ENCODE measurements at regions not wholly inside any gene's neighbourhood (a gene's known extent, or its start where the extent isn't known, plus 50 kb on each side); places are given as distances from the start of the nearest gene placed in this dataset.

DNA sequence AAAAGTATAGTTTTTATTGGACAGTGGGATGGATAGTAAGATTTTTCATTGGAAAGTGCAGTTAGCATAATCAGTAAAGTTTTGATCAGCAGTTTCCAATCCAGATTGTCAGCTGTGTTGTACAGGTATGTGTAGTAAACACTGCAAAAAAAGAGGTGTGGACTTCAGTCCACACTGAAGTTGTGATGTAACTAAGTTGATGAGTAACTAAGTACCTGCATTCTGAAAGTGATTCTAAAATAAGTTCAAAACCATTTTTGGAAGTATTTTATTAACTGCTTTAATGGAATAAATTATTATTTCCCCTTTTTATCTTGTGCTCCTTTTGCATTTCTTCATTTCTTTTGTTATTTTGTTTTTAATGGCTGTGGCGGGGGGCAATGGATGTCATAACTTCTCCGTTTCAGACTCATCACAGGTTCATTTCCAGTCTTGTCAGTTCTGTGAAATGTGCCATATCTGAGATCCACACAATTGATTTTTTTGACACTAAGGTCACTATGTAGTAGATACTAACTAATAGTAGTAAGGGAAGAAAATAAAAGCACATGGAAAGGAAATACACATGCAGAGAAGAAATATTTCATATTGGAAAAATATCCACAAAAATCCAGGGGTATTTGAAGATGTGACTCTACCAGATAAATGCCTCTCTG is 247.5 kb downstream of the GABRG1 start:
- no peak for DNase-seq
- TF ChIP-seq GATA1 (IDR thresholded peaks at IDR 0.05; ENCODE audit: low read depth, low read length) (no peak), POLR2A (IDR thresholded peaks at IDR 0.05; ENCODE audit: low read length) (no peak)

DNA sequence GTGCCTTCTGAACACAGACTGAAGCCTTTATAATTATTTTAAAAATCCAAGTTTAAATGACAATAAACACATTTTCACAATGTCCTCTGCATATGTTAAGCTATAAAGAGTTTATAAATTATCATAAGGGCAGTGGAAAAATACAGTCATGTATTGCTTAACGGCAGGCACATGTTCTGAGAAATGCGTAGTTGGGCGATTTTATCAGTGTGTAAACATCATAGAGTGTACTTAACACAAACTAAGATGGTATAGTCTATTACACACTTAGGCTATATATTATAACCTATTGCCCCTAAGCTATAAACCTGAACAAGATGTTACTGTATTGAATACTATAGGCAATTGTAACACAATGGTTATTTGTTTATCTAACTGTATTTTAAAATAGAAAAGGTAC is 254.7 kb downstream of the GABRG1 start:
- no peak for DNase-seq
- no peak for TF ChIP-seq POLR2A (IDR thresholded peaks at IDR 0.05; ENCODE audit: low read length)
- no peak for TF ChIP-seq GATA1 (IDR thresholded peaks at IDR 0.05; ENCODE audit: low read depth, low read length)

DNA sequence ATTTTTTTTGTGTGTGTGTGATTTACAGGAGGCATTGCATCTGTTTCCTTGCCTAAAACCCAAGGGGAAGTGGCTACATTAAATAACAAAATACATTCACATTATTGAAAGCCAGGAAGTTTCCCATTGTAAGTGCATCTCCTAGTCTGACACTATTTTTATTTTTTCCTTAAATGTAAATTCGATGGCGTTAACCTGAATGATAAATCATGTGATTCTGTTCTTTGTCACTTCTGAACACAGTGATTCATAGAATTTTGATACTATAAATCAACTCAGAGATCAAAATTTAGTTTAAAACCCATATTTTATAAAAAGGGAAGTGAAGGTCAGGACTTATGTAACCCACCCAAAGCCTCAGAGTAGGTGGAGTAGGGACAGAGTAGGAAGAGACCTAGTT is 258.1 kb downstream of the GABRG1 start:
- no peak for DNase-seq
- TF ChIP-seq GATA1 (IDR thresholded peaks at IDR 0.05; ENCODE audit: low read depth, low read length) = no peak
- TF ChIP-seq POLR2A (IDR thresholded peaks at IDR 0.05; ENCODE audit: low read length) = no peak

DNA sequence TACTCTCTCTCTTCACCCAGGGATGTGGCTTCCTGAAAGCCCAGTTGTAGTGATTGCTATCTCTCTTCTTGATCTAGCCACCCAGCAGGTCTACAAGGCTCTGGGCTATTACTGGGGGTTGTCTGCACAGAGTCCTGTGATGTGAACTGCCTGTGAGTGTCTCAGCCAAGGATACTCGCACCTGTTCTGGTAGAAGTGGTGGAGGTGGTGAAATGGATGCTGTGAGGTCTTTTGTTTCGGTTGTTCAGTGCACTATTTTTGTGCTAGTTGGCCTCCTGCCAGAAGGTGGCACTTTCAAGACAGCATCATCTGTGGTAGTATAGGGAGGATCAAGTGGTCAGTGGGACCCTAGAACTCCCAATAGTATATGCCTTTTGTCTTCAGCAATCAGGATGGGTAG is 268.0 kb downstream of the GABRG1 start:
- TF ChIP-seq GATA1 (IDR thresholded peaks at IDR 0.05; ENCODE audit: low read depth, low read length) (no peak), POLR2A (IDR thresholded peaks at IDR 0.05; ENCODE audit: low read length) (no peak)
- DNase-seq = no peak

DNA sequence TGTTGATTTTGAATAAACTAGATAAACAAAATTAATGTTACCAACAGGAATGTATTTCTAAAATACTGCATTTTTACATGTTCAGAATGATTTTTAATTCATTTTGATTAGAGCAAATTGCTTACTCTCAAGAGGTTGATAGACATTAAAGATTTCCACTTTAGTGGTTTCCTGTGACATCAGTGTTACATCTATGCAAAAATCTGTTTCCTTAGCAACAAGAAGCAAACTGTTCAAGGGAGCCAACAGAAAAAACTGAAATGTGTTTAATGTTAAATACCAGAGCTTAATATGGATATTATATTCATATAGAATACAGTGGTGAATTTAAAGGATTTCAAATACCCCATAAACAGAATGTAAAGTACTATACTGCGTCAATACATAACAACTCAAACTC is 277.8 kb downstream of the GABRG1 start:
- DNase-seq = no peak
- TF ChIP-seq GATA1 (IDR thresholded peaks at IDR 0.05; ENCODE audit: low read depth, low read length) (no peak), POLR2A (IDR thresholded peaks at IDR 0.05; ENCODE audit: low read length) (no peak)

DNA sequence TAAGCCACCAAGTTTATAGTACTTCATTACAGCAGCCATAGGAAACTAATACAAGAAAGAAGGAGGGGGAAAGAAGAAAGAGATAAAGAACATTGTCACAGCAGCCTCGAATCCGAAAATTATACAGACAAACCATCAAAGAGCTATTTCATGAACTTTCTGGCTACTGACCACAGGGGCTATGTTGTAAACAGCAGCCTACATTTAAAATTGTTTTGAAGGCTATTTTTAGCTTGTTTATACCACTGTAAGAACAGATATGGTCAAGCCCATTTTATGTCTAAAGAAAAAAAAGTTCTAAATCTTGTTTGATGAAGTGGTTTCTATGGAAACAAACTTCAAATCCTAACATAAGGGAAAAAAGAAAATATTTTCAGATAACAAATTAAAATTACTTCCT is 282.1 kb downstream of the GABRG1 start:
- DNase-seq = no peak
- TF ChIP-seq POLR2A (IDR thresholded peaks at IDR 0.05; ENCODE audit: low read length) = no peak
- no peak for TF ChIP-seq GATA1 (IDR thresholded peaks at IDR 0.05; ENCODE audit: low read depth, low read length)

DNA sequence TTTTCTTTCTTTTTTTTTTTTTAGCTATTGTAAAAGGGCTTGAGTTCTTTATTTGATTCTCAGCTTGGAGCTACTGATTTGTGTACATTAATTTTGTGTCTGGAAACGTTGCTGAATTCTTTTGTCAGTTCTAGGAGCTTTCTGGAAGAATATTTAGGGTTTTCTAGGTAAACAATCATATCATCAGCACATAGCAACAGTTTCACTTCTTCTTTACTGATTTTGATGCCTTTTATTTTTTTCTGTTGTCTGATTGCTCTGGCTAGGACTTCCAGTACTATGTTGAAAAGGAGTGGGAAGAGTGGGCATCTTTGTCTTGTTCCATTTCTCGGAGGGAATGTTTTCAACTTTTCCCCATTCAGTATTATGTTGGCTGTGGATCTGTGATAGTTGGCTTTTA is 292.2 kb downstream of the GABRG1 start:
- no peak for DNase-seq
- no peak for TF ChIP-seq GATA1 (IDR thresholded peaks at IDR 0.05; ENCODE audit: low read depth, low read length)
- no peak for TF ChIP-seq POLR2A (IDR thresholded peaks at IDR 0.05; ENCODE audit: low read length)

DNA sequence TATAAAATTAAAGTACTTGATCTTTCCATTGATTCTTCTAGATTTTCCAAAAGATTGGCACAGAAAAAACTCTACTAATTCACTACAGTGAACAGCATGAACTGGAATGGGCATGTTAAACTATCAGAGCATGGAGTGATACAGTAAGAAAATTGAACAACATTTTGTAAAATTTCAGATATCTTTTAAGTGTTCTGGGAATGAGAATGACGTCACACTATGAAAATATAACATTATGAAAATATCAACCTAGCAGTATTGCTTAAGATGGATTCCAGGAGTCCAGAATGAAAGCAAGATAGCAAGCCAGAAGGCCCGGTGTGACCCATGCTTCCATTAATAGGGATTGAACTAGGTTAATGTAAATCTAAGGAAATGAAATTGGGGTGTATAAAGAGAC is 319.9 kb downstream of the GABRG1 start:
- no peak for TF ChIP-seq GATA1 (IDR thresholded peaks at IDR 0.05; ENCODE audit: low read depth, low read length)
- no peak for TF ChIP-seq POLR2A (IDR thresholded peaks at IDR 0.05; ENCODE audit: low read length)
- no peak for DNase-seq

DNA sequence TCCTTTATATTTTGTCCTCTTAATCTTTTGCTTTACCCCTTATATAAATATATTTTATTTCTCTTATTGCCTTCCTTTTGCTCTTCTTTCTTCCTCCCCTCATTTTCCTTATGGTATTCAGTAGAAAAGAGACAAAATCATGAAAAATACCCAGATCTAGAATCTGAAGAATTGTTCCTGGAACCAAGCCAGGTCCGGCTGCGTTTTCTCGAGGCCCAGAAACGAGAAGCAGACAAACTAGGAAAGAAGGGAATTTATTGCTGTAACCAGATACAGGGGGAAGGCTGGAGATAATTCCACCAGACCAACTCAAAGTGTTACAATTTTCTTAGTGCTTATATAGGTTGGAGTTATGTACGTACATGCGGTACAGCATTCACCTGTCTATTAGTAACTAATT is 328.7 kb downstream of the GABRG1 start:
- TF ChIP-seq GATA1 (IDR thresholded peaks at IDR 0.05; ENCODE audit: low read depth, low read length) = no peak
- no peak for TF ChIP-seq POLR2A (IDR thresholded peaks at IDR 0.05; ENCODE audit: low read length)
- DNase-seq = no peak

DNA sequence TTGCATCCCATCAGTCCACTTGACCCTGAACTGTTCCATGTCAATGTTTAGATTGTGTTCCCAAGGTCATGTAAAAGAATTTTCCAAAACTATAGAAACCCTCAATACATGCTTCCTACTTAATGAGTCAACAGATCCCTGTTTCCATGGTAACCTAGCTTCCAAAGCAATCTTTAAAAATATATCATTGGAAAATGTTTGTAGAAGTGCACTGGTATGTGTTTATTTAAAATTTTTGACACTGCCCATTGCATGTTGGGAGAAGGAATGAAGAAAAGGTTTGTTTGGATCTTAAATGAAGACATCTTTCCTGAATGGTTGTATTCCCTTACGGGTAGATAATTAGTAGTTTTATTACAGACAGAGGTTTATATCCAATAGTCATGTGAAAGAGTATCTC is 345.3 kb downstream of the GABRG1 start:
- no peak for DNase-seq
- TF ChIP-seq POLR2A (IDR thresholded peaks at IDR 0.05; ENCODE audit: low read length) (no peak), GATA1 (IDR thresholded peaks at IDR 0.05; ENCODE audit: low read depth, low read length) (no peak)

DNA sequence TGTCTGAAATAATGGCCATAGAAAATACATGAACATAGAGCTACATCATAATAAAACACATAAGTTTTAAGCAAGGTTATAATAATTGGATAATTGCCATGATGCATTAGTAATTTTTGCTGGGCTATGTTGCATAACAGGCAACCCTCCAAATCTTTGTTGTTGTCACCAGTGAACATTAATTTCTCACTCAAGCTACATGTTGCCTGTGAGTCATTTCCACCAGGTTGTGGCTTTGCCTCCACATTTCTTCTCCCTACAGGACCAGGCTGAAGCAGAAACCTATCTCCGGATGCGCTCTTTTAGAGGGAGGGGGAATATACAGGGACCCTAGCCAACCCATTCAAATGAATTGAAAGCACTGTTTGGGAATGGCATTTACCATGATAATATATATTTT is 347.7 kb downstream of the GABRG1 start:
- no peak for DNase-seq
- no peak for TF ChIP-seq POLR2A (IDR thresholded peaks at IDR 0.05; ENCODE audit: low read length)
- TF ChIP-seq GATA1 (IDR thresholded peaks at IDR 0.05; ENCODE audit: low read depth, low read length) = no peak

DNA sequence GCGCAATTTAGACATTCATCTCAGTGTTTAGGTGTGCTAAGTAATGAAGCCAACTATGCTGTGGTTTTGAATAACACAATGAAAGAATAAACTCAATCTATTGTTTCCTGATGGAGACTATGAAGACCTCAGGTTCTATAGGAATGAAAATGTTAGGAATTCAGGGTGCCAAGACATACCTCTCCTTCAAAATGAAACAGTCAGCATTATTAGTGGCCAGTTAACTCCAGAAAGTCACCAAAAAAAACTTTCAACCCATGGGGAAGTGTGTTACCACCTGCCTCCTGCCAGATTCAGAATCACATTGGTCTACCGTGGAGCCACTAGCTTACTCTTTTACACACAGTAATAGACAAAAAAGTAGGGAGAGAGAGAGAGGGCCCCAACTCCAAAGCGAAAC is 352.9 kb downstream of the GABRG1 start:
- TF ChIP-seq GATA1 (IDR thresholded peaks at IDR 0.05; ENCODE audit: low read depth, low read length) (no peak), POLR2A (IDR thresholded peaks at IDR 0.05; ENCODE audit: low read length) (no peak)

DNA sequence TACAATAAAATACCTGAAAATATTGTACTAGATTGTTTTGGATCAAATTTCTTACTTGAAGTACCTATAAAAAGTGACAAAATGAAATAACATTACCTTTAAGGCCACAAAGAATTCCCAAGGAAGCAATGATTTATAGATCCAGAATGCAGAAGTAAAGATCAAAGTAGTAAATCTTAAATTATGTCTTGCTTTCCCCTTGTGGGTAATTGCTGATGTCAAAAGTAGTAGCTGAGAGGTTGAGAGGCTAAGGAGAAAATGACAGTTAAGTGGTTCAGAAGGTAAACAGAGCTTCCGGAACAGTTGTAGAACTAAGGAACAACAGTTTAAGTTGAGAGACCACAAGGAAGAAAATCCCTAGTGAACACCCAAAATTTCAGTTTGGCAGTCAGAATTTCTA is 358.3 kb downstream of the GABRG1 start:
- no peak for DNase-seq
- TF ChIP-seq POLR2A (IDR thresholded peaks at IDR 0.05; ENCODE audit: low read length) (no peak), GATA1 (IDR thresholded peaks at IDR 0.05; ENCODE audit: low read depth, low read length) (no peak)

More for the DNA sequence above, 352.9 kb downstream of the GABRG1 start:
- no peak for DNase-seq

DNA sequence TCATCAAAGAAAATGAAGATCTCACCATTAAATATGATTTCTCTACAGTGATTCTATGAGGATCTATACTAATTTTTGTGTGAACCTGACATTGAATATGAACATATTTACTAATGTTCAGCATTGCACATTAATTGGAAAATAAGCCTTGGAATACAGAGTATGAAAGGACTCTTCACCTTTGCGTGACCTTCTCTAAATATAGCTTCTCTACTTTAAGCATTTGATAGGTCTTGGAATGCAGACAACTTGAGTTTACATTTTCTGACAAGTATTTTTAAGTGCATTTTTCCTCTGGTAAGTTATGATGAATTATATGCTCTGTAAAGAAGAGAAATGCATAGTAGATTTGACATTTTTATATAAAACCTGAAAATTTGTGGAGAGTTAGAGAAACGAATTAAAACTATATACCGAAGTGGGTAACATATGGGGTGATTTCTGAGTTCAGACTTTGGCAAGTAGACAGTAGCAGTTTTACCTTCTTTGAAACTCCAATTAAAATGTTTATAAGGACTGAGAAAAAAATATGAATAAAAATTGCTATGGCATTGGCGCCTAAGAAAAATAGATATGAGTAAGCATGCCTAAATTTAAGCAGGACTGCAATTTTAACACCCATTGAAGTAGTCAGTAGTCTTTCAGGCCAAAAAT is 371.9 kb downstream of the GABRG1 start:
- no peak for TF ChIP-seq POLR2A (IDR thresholded peaks at IDR 0.05; ENCODE audit: low read length)
- no peak for TF ChIP-seq GATA1 (IDR thresholded peaks at IDR 0.05; ENCODE audit: low read depth, low read length)
- no peak for DNase-seq

DNA sequence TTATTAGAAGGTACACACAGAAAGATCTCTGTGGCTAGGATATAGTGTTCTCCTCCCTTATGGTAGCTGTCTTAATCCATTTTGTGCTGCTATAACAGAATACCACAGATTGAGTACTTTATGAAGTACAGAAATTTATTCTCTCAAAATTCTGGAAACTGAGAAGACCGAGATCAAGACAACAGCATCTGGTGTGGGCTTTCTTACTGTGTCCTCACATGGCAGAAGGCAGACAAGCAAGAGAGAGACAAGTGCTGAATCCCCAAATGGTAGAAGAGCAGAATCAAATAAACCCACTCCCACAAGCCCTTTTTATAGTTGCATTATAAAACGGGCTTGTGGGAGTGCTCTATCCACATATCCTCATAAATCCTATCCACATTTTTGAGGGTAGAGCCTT is 373.1 kb downstream of the GABRG1 start:
- no peak for TF ChIP-seq GATA1 (IDR thresholded peaks at IDR 0.05; ENCODE audit: low read depth, low read length)
- TF ChIP-seq POLR2A (IDR thresholded peaks at IDR 0.05; ENCODE audit: low read length) = no peak
- DNase-seq = no peak
